HG03066 (cell line): ENCODE measurements at regions not wholly inside any gene's neighbourhood (a gene's known extent, or its start where the extent isn't known, plus 50 kb on each side); places are given as distances from the start of the nearest gene placed in this dataset.

Experiments used
- ATAC-seq: cut with Tn5 transposase; IDR thresholded peaks from one replicate; pipeline ENCODE4 v1.9.1; 2021; ENCODE audit warnings: low read depth; ENCODE audit not compliant: unreplicated experiment

DNA sequence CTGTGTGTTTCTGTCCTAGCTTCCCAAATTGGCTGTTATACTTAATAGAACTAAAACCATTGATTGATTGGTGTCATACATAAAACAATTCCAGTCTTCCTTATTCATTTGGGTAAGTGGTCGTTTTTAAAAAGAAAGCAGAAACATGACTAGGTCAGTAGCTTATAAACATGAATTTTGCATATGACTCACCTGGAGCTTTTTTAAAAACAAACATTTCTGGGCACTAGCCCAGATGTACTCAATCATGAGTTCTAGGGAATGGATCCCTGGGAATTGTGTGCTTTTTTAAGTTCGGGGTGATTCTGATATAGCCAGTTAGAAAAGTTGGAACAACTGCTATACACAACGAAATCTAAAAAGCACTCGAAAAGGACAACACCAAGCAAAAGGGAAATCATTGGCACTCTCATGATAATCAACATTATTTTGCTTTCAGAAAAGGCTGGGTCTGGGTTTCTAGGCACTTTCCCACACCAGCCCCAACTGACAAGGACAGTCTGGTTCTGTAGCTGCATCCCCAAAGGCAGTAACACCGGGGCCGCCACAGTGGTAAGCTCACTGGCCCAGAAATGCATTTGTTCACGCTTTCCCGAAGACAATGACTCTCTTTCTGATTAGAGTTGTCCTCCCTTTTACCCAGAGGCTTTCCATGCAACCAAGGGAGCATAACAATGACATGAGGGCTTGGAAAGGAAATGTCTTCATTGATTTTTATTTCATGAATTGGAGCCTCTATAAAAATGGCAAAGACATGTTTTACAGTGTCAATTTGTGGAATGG lies 664.9 kb upstream of the WWC1 start:
- no peak for ATAC-seq

DNA sequence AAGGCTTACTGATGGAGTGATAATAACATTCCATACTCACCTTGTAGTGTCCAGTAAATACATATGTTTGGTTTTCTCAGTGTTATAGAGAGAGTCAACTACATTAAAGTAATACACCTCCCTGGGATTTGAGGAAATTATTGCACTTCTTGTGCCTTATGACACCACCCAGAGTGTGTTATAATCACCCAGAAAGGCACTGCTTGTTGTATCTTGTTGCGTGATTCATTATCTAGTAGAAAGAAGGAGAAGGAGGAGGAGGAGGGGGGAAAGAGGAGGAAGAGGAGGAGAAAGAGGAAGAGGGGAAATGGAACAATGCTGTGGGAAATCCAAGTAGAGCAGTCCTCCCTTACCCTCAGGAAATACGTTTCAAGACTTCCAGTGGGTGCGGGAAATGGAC lies 661.8 kb upstream of the WWC1 start:
- ATAC-seq = no peak

- no peak for ATAC-seq
Observed at GRCh38 chr5:167631191-167631590, 660.3 kb upstream of the WWC1 start.

GRCh38 chr5:167633114-167633513 lies 658.3 kb upstream of the WWC1 start:
- no peak for ATAC-seq

DNA sequence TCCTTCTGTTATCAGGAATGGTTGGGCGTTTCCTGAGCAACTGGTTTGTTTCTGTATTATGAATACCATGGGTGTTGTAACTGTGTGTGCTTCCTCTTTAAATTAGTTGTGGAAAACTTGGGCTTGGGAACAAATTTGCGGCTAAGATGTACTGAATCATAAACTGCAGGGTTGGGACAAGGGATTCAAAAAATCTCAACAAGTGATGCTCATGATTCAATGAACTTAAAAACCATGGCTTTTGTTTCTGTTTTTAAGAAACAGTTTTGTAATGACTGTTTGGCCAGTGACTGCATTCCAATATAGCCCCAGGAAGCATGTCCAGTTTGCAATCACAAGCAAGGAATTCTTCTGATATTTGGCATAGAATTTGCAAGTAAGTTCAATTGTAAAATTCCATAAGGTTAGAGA lies 657.5 kb upstream of the WWC1 start:
- ATAC-seq = no peak

GRCh38 chr5:167634432-167634831 lies 657.0 kb upstream of the WWC1 start:
- no peak for ATAC-seq

DNA sequence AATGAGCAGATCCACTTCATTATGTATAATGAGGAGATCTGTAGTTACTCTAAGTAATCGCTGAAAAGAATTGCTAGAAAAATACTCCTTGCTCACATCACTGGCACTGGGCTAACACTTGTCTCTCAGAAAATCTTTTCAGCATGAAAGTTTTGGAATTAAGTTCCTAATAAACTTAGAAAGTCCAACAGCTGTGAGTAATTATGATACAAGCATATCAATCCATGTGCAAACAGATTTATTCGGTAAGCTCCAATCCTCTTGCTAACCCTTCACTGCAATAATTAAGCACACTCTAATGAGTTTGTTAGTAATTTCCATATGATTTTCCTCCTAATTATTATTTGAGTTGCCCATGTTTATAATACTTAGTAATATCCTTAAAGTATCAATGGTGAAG lies 652.6 kb upstream of the WWC1 start:
- ATAC-seq = no peak

GRCh38 chr5:167639273-167639672 lies 652.2 kb upstream of the WWC1 start:
- no peak for ATAC-seq

- no peak for ATAC-seq
Observed at GRCh38 chr5:167639766-167640165, 651.7 kb upstream of the WWC1 start.

GRCh38 chr5:167642181-167642580 lies 649.3 kb upstream of the WWC1 start:
- ATAC-seq = no peak

DNA sequence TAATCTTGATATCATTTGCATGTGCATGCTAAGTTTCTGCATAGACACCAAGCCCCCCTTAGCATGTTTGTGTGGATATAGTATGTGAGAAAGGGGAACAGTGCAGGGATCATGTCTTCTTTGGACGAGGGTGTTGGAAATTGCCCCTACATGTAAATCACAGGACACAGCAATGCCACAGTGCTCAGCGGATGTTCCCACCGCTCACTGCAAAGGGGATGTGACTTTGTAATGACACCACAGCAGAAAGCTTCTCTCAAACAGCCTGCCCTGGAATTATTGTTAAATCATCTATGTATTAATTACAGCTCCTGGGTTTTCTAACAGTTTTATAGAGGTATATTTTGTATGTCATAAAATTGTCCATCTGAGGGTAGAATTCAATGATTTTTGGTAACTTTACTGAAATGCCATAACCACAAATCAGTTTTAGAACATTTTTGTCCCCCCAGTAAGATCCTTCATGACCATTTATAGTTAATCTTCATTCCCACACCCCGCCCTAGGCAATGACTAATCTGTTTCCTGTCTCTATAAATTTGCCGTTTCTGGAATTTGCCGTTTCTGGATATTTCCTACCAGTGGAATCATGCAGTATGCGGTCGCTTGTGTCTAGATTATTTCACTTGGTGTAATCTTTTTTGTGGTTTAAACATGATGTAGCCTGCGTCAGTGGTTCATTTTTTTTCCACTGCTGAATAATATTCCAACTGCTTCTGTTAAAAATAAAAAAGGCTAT lies 648.5 kb upstream of the WWC1 start:
- ATAC-seq = no peak

DNA sequence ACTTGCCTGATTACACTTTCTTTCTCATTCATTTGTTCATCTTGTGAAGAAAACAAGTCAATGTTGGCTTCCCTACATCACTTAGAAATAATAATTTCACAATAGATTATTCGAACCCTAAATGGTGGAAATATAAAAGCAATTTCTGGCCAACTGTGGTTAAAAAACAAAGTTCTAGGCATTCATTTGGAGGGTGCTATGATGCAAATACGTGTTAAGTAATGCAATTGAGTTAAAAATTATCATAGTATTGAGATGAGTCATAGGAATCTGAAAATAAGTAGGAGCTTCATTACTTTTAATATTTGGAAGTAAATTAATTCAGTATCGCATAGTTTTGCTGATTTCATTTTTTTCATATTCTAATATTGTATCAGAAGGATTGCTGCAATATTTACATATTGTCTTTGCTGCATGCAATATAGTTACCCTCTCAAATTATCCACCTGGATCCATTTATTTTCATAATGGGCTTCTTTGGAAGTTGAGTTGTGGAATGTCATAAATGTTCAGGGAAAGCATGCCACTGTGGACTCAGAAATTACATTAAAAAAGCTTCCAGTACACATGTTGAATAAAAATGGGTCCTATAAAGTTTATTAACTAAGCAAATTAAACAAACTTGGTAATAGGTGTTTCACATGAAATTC lies 647.7 kb upstream of the WWC1 start:
- no peak for ATAC-seq

DNA sequence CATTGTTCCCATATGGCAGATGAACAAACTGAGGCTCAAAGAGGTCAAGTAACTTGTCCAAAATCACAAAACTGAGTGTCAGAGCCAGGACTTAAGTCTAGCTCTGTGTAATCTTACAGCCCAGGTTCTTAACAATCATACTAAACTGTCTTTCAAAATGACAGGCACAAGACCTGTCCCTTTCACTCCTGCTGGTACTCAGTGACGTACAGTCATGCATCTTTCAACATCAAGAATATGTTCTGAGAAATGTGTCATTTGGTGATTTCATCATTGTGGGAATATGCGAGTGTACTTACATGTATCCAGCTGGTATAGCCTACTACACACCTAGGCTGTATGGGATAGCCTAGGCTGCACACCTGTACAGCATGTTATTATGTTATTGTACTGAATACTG lies 646.8 kb upstream of the WWC1 start:
- no peak for ATAC-seq

GRCh38 chr5:167649471-167649870 lies 642.0 kb upstream of the WWC1 start:
- ATAC-seq = no peak

- no peak for ATAC-seq
Observed at GRCh38 chr5:167652690-167653089, 638.8 kb upstream of the WWC1 start.

DNA sequence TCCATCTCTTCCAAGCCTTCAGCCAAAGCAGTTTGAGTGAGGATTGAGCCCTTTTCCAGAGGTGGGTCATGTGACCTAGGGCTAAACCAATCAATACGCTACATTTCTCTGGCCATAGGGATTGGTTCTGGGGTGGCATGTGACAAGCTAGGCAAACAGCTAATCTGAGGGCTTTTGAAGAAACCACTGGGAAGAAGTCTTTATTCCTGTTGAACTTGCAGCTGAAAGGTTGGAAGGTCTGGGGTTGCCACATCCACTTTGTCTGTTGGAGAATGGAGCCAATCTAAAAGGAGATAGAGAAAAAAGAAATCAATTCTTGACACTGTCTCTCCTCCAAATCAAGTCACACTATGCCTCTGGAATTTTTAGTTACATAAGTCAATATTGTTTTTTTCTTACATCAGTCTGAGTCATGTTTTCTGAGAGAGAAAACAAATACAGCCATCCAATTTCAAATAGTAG lies 637.8 kb upstream of the WWC1 start:
- ATAC-seq = no peak

- ATAC-seq = no peak
Observed at GRCh38 chr5:167657016-167657415, 634.4 kb upstream of the WWC1 start.

- ATAC-seq = no peak
Observed at GRCh38 chr5:167658889-167659288, 632.6 kb upstream of the WWC1 start.

GRCh38 chr5:167661605-167662004 lies 629.8 kb upstream of the WWC1 start:
- ATAC-seq = no peak

GRCh38 chr5:167664222-167664804 lies 627.1 kb upstream of the WWC1 start:
- no peak for ATAC-seq

DNA sequence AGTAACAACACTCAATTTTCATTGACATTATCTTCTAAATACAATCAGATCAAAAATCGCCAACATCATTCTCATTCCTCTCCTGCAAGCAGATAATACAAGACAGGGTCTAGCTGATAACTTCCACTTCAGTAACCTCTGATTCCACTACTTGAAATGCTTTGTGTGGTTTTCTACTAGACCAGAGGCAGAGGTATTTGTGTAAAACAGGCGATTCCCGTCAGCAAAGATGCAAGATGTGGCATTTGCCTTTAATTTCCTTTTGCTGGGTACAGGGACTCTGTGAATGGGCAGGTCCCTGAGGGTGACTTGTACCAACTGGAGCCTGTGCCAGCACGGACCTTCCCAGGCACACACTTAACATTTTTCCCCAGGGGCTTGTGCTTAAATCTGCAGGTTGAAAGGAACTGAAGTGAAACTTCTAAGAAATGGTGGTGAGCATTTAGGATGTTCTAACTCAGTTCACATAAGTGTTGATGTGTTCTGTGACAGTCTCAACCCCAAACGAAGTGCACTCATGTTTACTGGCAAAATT lies 625.5 kb upstream of the WWC1 start:
- ATAC-seq = no peak
